HL-60 (cell line): ENCODE measurements at regions not wholly inside any gene's neighbourhood (a gene's known extent, or its start where the extent isn't known, plus 50 kb on each side); places are given as distances from the start of the nearest gene placed in this dataset.

Experiments
- DNase-seq, 2 experiments: peaks; one replicate each; pipeline ENCODE4 v3.0.0-alpha.2; 2010 to 2020; ENCODE audit warnings: low read depth in 1 of 2, low spot score in 1 of 2
- H3K27ac ChIP-seq: fragments of 250-450 bp; sonication (Bioruptor Pico); replicated peaks from 2 replicates; pipeline ENCODE4 v1.5.1; 2020; ENCODE audit warnings: mild to moderate bottlenecking, moderate library complexity
- H3K27me3 ChIP-seq: fragments of 250-450 bp; sonication (Bioruptor Pico); 2 replicates; pipeline ENCODE4 v1.5.1; 2021; ENCODE audit warnings: mild to moderate bottlenecking, moderate library complexity; ENCODE audit not compliant: insufficient read depth, poor library complexity, severe bottlenecking
- H3K4me3 ChIP-seq: replicated peaks from 2 replicates; pipeline ENCODE4 v1.5.1; 2011; ENCODE audit warnings: mild to moderate bottlenecking, control low read depth, low read length; ENCODE audit not compliant: insufficient read depth
- GABPA ChIP-seq: IDR thresholded peaks from 2 replicates; pipeline ENCODE4 v1.6.1; 2012; ENCODE audit warnings: low read depth
- POLR2AphosphoS5 ChIP-seq: IDR thresholded peaks from 2 replicates; pipeline ENCODE4 v1.6.1; 2012; ENCODE audit warnings: low read depth
- SPI1 ChIP-seq: IDR thresholded peaks from 2 replicates; pipeline ENCODE4 v1.6.1; 2012; ENCODE audit warnings: low read depth, mild to moderate bottlenecking, borderline replicate concordance
- TF ChIP-seq, protein P1 (sequence below): IDR thresholded peaks from one replicate; pipeline ENCODE4 v1.5.1; 2011; ENCODE audit warnings: low read length, control low read depth, inconsistent platforms; ENCODE audit not compliant: insufficient read depth
- TF ChIP-seq, protein P2 (sequence below): IDR thresholded peaks from 2 replicates; pipeline ENCODE4 v1.6.1; 2012; ENCODE audit warnings: low read depth; ENCODE audit not compliant: insufficient replicate concordance

DNA sequence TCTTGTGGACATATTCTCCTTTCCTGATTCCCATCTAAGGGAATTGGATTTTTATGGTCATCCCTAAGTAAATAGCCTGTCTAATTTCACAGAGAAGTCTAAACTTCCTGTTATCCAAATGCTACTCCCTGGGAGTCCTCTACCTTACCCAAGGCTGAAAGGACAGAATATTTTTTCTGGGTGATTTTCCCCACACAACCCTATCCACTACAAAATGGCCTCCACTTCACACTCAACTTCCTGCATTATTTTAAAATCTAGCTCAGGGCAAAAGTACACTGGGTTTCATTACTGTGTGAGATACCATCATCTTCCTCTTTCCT, 77.5 kb upstream of the ABI3BP start:
- Histone ChIP-seq H3K27ac (no peak overlapping the region), H3K4me3 (no peak overlapping the region), H3K27me3 (no peaks in the 10 kb centered on the region)
- no peak for DNase-seq
- TF ChIP-seq POLR2AphosphoS5 (no peak), GABPA (no peak), SPI1 (no peak)
- TF ChIP-seq, protein P1, sequence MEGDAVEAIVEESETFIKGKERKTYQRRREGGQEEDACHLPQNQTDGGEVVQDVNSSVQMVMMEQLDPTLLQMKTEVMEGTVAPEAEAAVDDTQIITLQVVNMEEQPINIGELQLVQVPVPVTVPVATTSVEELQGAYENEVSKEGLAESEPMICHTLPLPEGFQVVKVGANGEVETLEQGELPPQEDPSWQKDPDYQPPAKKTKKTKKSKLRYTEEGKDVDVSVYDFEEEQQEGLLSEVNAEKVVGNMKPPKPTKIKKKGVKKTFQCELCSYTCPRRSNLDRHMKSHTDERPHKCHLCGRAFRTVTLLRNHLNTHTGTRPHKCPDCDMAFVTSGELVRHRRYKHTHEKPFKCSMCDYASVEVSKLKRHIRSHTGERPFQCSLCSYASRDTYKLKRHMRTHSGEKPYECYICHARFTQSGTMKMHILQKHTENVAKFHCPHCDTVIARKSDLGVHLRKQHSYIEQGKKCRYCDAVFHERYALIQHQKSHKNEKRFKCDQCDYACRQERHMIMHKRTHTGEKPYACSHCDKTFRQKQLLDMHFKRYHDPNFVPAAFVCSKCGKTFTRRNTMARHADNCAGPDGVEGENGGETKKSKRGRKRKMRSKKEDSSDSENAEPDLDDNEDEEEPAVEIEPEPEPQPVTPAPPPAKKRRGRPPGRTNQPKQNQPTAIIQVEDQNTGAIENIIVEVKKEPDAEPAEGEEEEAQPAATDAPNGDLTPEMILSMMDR = no peak
- TF ChIP-seq, protein P2, sequence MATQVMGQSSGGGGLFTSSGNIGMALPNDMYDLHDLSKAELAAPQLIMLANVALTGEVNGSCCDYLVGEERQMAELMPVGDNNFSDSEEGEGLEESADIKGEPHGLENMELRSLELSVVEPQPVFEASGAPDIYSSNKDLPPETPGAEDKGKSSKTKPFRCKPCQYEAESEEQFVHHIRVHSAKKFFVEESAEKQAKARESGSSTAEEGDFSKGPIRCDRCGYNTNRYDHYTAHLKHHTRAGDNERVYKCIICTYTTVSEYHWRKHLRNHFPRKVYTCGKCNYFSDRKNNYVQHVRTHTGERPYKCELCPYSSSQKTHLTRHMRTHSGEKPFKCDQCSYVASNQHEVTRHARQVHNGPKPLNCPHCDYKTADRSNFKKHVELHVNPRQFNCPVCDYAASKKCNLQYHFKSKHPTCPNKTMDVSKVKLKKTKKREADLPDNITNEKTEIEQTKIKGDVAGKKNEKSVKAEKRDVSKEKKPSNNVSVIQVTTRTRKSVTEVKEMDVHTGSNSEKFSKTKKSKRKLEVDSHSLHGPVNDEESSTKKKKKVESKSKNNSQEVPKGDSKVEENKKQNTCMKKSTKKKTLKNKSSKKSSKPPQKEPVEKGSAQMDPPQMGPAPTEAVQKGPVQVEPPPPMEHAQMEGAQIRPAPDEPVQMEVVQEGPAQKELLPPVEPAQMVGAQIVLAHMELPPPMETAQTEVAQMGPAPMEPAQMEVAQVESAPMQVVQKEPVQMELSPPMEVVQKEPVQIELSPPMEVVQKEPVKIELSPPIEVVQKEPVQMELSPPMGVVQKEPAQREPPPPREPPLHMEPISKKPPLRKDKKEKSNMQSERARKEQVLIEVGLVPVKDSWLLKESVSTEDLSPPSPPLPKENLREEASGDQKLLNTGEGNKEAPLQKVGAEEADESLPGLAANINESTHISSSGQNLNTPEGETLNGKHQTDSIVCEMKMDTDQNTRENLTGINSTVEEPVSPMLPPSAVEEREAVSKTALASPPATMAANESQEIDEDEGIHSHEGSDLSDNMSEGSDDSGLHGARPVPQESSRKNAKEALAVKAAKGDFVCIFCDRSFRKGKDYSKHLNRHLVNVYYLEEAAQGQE = no peak

DNA sequence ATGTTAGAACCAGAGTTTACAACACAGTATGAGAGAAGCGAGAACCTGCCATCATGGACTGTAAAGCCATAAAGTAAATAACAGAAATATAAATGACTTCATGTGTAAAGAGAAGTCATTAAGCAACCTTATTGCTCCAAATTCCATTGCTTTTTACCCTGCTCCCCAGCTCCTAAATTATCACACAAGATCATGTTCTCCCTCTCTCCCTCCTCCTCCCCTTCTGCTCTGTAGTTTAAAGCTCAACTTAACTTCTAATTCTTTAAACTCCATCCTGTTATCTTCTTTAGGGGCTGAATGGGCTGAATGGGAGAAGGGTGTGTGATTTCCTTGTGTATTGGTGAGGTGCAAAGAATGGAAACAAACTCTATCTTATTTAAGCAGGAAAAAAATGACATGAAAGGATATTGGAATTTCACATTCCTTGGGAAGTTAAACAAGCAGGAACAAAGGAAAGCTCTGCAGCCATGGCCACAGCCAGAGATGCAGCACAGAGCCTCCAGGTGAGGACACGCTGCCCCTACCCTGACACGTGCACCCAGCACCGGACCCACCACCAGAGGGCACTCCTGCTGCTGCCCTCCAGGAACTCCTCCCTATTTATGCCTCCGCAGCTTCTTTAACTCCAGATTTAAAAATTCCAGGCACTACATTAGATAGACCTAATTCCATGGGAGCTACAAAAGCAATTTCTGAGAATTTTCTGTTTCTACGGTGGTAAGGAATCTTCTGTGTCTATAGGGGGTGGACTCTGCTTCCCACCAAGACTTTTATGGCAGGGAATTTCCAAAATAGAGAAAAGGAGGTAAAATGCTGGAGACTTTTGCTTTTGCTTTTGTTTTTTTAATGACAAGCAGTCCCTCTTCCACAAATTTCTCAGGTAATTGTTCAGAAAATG, 76.9 kb upstream of the ABI3BP start:
- H3K27me3 ChIP-seq = peaks cover 2% of the 10 kb centered on the region
- DNase-seq = peak; percentile 2 to 65
- no peak overlapping the region for H3K27ac ChIP-seq
- TF ChIP-seq SPI1 (no peak), GABPA (no peak), POLR2AphosphoS5 (no peak)
- TF ChIP-seq, protein P1 = peak; percentile 67
- TF ChIP-seq, protein P2 = no peak
- H3K4me3 ChIP-seq = no peak overlapping the region

DNA sequence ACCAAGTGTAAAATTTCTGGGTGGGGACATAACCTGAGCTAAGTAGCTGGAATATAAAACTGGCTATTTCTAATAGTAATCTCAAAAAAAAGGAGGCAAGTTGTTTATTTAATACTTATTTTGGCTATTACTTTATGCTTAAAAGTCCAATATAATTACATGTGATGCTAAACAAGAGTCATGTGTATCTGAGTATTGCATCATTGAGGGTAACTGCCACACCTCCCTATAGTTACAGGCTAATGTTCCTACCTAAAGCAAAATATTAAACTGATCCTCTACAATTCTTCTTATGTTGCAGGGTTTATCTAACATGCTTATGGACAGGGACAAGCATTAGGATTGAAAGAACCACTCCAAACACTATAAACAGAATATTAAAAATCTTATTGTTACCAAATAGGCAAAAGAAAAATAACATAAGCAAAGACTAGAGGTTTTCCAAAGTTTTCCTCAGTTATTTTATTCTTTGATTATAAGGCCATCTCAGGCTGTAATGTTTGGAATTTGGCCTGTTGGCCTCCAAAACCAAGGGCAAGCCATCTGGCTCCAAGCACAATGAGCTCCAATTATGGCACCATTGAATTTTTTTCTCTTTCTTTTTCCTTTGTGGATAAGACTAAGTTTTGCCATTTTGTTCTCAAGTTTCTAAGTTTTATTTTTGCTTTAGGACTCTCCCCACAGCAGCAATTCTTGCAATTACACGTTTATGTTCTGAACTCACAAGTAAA, 75.8 kb upstream of the ABI3BP start:
- no peak overlapping the region for H3K27ac ChIP-seq
- peaks cover 2% of the 10 kb centered on the region for H3K27me3 ChIP-seq
- TF ChIP-seq, protein P1 = no peak
- TF ChIP-seq, protein P2 = no peak
- TF ChIP-seq SPI1 = no peak
- no peak for TF ChIP-seq POLR2AphosphoS5
- TF ChIP-seq GABPA = no peak
- no peak for DNase-seq
- no peak overlapping the region for H3K4me3 ChIP-seq
